H9 (cell line): ENCODE measurements at regions not wholly inside any gene's neighbourhood (a gene's known extent, or its start where the extent isn't known, plus 50 kb on each side); places are given as distances from the start of the nearest gene placed in this dataset.

Source experiments
- DNase-seq: peaks from one replicate; pipeline ENCODE4 v3.0.0-alpha.2; 2017
- H2AFZ ChIP-seq: one replicate; pipeline ENCODE4 v1.6.1; 2013; ENCODE audit warnings: mild to moderate bottlenecking, low read length, control low read depth, moderate library complexity
- H2AK5ac ChIP-seq: 2 replicates; pipeline ENCODE4 v1.6.1; 2013; ENCODE audit warnings: low read length, control low read depth, mixed read lengths; ENCODE audit not compliant: insufficient read length
- H2BK120ac ChIP-seq: one replicate; pipeline ENCODE4 v1.6.1; 2013; ENCODE audit warnings: low read depth, mild to moderate bottlenecking, low read length, control low read depth, inconsistent platforms; ENCODE audit not compliant: poor library complexity, severe bottlenecking
- H2BK12ac ChIP-seq: 2 replicates; pipeline ENCODE4 v1.6.1; 2013; ENCODE audit warnings: low read length, control low read depth, mixed read lengths, low read depth; ENCODE audit not compliant: insufficient read length
- H2BK15ac ChIP-seq: 2 replicates; pipeline ENCODE4 v1.6.1; 2013; ENCODE audit warnings: low read depth, low read length, control low read depth
- H2BK20ac ChIP-seq: one replicate; pipeline ENCODE4 v1.6.1; 2013; ENCODE audit warnings: low read depth, mild to moderate bottlenecking, low read length, control low read depth, inconsistent platforms; ENCODE audit not compliant: poor library complexity, severe bottlenecking
- H2BK5ac ChIP-seq: 2 replicates; pipeline ENCODE4 v1.6.1; 2013; ENCODE audit warnings: low read length, control low read depth, mixed read lengths; ENCODE audit not compliant: insufficient read length
- H3K14ac ChIP-seq: 2 replicates; pipeline ENCODE4 v1.6.1; 2013; ENCODE audit warnings: low read length, control low read depth; ENCODE audit not compliant: insufficient read depth
- H3K18ac ChIP-seq: 2 replicates; pipeline ENCODE4 v1.6.1; 2013; ENCODE audit warnings: low read depth, mild to moderate bottlenecking, mixed read lengths, low read length, control low read depth; ENCODE audit not compliant: insufficient read length
- H3K23ac ChIP-seq: 2 replicates; pipeline ENCODE4 v1.6.1; 2013; ENCODE audit warnings: low read length, control low read depth, mixed read lengths, low read depth; ENCODE audit not compliant: insufficient read length
- H3K23me2 ChIP-seq: 2 replicates; pipeline ENCODE4 v1.6.1; 2013; ENCODE audit warnings: low read depth, mild to moderate bottlenecking, mixed read lengths, low read length, control low read depth; ENCODE audit not compliant: insufficient read length, poor library complexity, severe bottlenecking
- H3K27ac ChIP-seq: 2 replicates; pipeline ENCODE4 v1.5.1; 2013; ENCODE audit warnings: low read length, control low read depth, mixed read lengths, low read depth; ENCODE audit not compliant: insufficient read length
- H3K27me3 ChIP-seq: 2 replicates; pipeline ENCODE4 v1.6.1; 2013; ENCODE audit warnings: low read length, control low read depth, inconsistent platforms; ENCODE audit not compliant: insufficient read depth
- H3K4ac ChIP-seq: 2 replicates; pipeline ENCODE4 v1.6.1; 2013; ENCODE audit warnings: low read depth, mild to moderate bottlenecking, control low read depth, inconsistent platforms, low read length, moderate library complexity
- H3K4me1 ChIP-seq: 2 replicates; pipeline ENCODE4 v1.6.1; 2013; ENCODE audit warnings: low read length, control low read depth, inconsistent platforms; ENCODE audit not compliant: insufficient read depth
- H3K4me2 ChIP-seq: 2 replicates; pipeline ENCODE4 v1.6.1; 2013; ENCODE audit warnings: low read length, control low read depth, mixed read lengths; ENCODE audit not compliant: insufficient read length, insufficient read depth
- H3K56ac ChIP-seq: 2 replicates; pipeline ENCODE4 v1.6.1; 2013; ENCODE audit warnings: low read depth, mild to moderate bottlenecking, mixed read lengths, low read length, control low read depth; ENCODE audit not compliant: insufficient read length
- H3K79me1 ChIP-seq: 2 replicates; pipeline ENCODE4 v1.6.1; 2013; ENCODE audit warnings: low read depth, mild to moderate bottlenecking, moderate library complexity, low read length, control low read depth, inconsistent platforms; ENCODE audit not compliant: insufficient read depth, poor library complexity, severe bottlenecking
- H3K79me2 ChIP-seq: 2 replicates; pipeline ENCODE4 v1.6.1; 2013; ENCODE audit warnings: low read length, control low read depth, inconsistent platforms; ENCODE audit not compliant: insufficient read depth
- H3K9ac ChIP-seq: 2 replicates; pipeline ENCODE4 v1.6.1; 2013; ENCODE audit warnings: low read length, control low read depth, mixed read lengths; ENCODE audit not compliant: insufficient read length; ENCODE audit errors: extremely low read depth
- H3K9me3 ChIP-seq: one replicate; pipeline ENCODE4 v1.6.1; 2013; ENCODE audit warnings: low read depth, low read length, inconsistent platforms; ENCODE audit not compliant: control insufficient read depth
- H3T11ph ChIP-seq: one replicate; pipeline ENCODE4 v1.6.1; 2013; ENCODE audit warnings: mild to moderate bottlenecking, low read length, control low read depth, inconsistent platforms
- H4K20me1 ChIP-seq: one replicate; pipeline ENCODE4 v1.6.1; 2013; ENCODE audit not compliant: control insufficient read depth, insufficient read length, insufficient read depth
- H4K5ac ChIP-seq: 2 replicates; pipeline ENCODE4 v1.6.1; 2013; ENCODE audit warnings: low read depth, mild to moderate bottlenecking, mixed read lengths, low read length, control low read depth; ENCODE audit not compliant: insufficient read length
- H4K8ac ChIP-seq: replicated peaks from 2 replicates; pipeline ENCODE4 v1.6.1; 2013; ENCODE audit warnings: low read length, control low read depth, mixed read lengths, low read depth; ENCODE audit not compliant: insufficient read length
- H4K91ac ChIP-seq: 2 replicates; pipeline ENCODE4 v1.6.1; 2013; ENCODE audit warnings: low read depth, mild to moderate bottlenecking, moderate library complexity, mixed read lengths, low read length, control low read depth; ENCODE audit not compliant: insufficient read length
- H3K27ac Mint-ChIP-seq, 3 experiments: 2 replicates in 2 of 3; 3 replicates in 1 of 3; pipeline ENCODE4 v1.8.0; 2020 to 2021; ENCODE audit warnings: mixed read lengths in 3 of 3, mild to moderate bottlenecking in 1 of 3, moderate library complexity in 1 of 3
- H3K27me3 Mint-ChIP-seq: 2 replicates; pipeline ENCODE4 v1.8.0; 2021; ENCODE audit warnings: low read depth, mild to moderate bottlenecking, moderate library complexity, mixed read lengths
- H3K36me3 Mint-ChIP-seq, 3 experiments: 2 replicates in 2 of 3; 3 replicates in 1 of 3; pipeline ENCODE4 v1.8.0; 2020 to 2021; ENCODE audit warnings: low read depth in 3 of 3, mixed read lengths in 3 of 3; ENCODE audit not compliant: insufficient read depth in 1 of 3
- H3K4me1 Mint-ChIP-seq, 2 experiments: 2 replicates each; pipeline ENCODE4 v1.8.0; 2020; ENCODE audit warnings: mixed read lengths in 2 of 2
- H3K4me3 Mint-ChIP-seq, 2 experiments: 2 replicates in 1 of 2; 3 replicates in 1 of 2; pipeline ENCODE4 v1.8.0; 2020 to 2021; ENCODE audit warnings: mild to moderate bottlenecking in 2 of 2, mixed read lengths in 2 of 2, moderate library complexity in 1 of 2
- H3K9me3 Mint-ChIP-seq, 2 experiments: 2 replicates in 1 of 2; 3 replicates in 1 of 2; pipeline ENCODE4 v1.8.0; 2020; ENCODE audit warnings: mild to moderate bottlenecking in 2 of 2, mixed read lengths in 2 of 2, moderate library complexity in 1 of 2
- CTCF ChIP-seq: fragments of 200-600 bp; sonication (generic); conservative IDR thresholded peaks from 3 replicates; pipeline ENCODE4 v1.8.0; 2021; ENCODE audit warnings: antibody characterized with exemption, mild to moderate bottlenecking
- WGBS: extraction: QIAGEN DNeasy Blood & Tissue Kit; methylation state at CpG from one replicate; pipeline ENCODE4 v1.1.7; 2013; ENCODE audit warnings: missing lambda C conversion rate, low lambda C conversion rate, mixed read lengths; ENCODE audit not compliant: insufficient read length; ENCODE audit errors: extremely low coverage; 5-methylcytosine and 5-hydroxymethylcytosine counted together

- Histone ChIP-seq H4K91ac (no peak overlapping the region), H3K14ac (no peak overlapping the region)
- TF ChIP-seq CTCF: no peak
Measured at GRCh38 chr18:78893281-78894032, 86.2 kb upstream of the SALL3 start.

More at GRCh38 chr18:78893281-78894032, 86.2 kb upstream of the SALL3 start:
- H2BK15ac ChIP-seq: no peak overlapping the region
- Mint-ChIP-seq H3K4me3 (no peak overlapping the region), H3K27ac (peak overlapping the region in 2 of 3 experiments; percentile 39 to 59; a peak in 2 of 7 replicates), H3K27me3 (peaks cover 9% of the 10 kb centered on the region), H3K9me3 (peaks cover 28 to 49% of the 10 kb centered on the region in 2 experiments), H3K36me3 (peaks cover 14 to 26% (median 16%) of the 10 kb centered on the region in 3 experiments), H3K4me1 (peaks cover 0 to 4% of the 10 kb centered on the region in 2 experiments; a peak in 2 of 4 replicates)
- no peak overlapping the region for H4K5ac ChIP-seq
- no peak overlapping the region for H3K4ac ChIP-seq
- H3K27me3 ChIP-seq: no peaks in the 10 kb centered on the region; the same call in 1 of the 2 replicates
- H3T11ph ChIP-seq: no peak overlapping the region
- no peak overlapping the region for H3K9ac ChIP-seq
- no peak overlapping the region for H2BK5ac ChIP-seq
- H3K18ac ChIP-seq: no peak overlapping the region
- no peaks in the 10 kb centered on the region for H3K23me2 ChIP-seq
- no peak overlapping the region for H2BK120ac ChIP-seq
- H3K79me2 ChIP-seq: no peaks in the 10 kb centered on the region
- no peak overlapping the region for H3K23ac ChIP-seq
- H3K27ac ChIP-seq: no peak overlapping the region
- no peaks in the 10 kb centered on the region for H4K20me1 ChIP-seq
- DNase-seq: no peak
- no peak overlapping the region for H2BK12ac ChIP-seq
- peaks cover 7% of the 10 kb centered on the region for H3K9me3 ChIP-seq
- no peak overlapping the region for H4K8ac ChIP-seq
- no CpG with 5 or more reads among the region's 27 CpGs for WGBS
- H3K56ac ChIP-seq: no peak overlapping the region
- no peak overlapping the region for H2AK5ac ChIP-seq
- no peak overlapping the region for H2BK20ac ChIP-seq
- no peaks in the 10 kb centered on the region for H3K79me1 ChIP-seq
- no peaks in the 10 kb centered on the region for H3K4me1 ChIP-seq
- H3K4me2 ChIP-seq: no peak overlapping the region
- H2AFZ ChIP-seq: no peak overlapping the region
